Coronary artery (tissue), 2 donors: ENCODE measurements at regions not wholly inside any gene's neighbourhood (a gene's known extent, or its start where the extent isn't known, plus 50 kb on each side); places are given as distances from the start of the nearest gene placed in this dataset.
"Not testable (repeated sequence)": the region's sequence is repeated elsewhere in the genome, so short reads cannot be mapped to it uniquely, and the experiment has no call there.

Source experiments
- DNase-seq: peaks from one replicate; pipeline ENCODE4 v3.0.0-alpha.2; 2017; ENCODE audit warnings: low spot score
- H3K27ac ChIP-seq, 2 donors: fragments of 200-600 bp; sonication (generic); one replicate each; pipeline ENCODE4 v1.5.1; 2016 to 2019
- H3K4me3 ChIP-seq: fragments of 200-600 bp; sonication (generic); 2 replicates; pipeline ENCODE4 v1.5.1; 2016; ENCODE audit warnings: mild to moderate bottlenecking, moderate library complexity
- TF ChIP-seq, protein P1 (sequence below): fragments of 200-600 bp; sonication (generic); IDR thresholded peaks from one replicate; pipeline ENCODE4 v1.5.1; 2019; ENCODE audit warnings: antibody characterized with exemption

DNA sequence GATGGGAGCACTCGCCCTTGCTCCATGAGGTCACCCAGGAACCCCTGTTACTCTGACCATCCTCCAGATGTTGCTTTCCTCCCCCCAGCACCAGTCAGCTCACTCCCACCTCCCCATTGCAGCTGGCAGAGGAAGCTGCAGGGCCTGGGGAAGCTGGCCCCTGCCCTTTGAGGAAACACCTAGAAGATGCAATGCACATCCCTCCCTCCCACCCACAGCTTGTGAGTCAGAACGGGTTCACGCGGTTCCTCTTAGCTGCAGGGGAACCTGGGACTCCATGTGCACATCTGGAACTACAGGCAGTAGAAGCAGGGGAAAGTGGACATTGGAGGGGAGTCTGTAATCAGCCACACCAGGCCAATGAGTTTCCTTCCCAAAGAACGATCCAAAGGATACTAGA, 96.9 kb downstream of the KATNIP start:
- H3K4me3 ChIP-seq, result no peak overlapping the region
- TF ChIP-seq, protein P1, sequence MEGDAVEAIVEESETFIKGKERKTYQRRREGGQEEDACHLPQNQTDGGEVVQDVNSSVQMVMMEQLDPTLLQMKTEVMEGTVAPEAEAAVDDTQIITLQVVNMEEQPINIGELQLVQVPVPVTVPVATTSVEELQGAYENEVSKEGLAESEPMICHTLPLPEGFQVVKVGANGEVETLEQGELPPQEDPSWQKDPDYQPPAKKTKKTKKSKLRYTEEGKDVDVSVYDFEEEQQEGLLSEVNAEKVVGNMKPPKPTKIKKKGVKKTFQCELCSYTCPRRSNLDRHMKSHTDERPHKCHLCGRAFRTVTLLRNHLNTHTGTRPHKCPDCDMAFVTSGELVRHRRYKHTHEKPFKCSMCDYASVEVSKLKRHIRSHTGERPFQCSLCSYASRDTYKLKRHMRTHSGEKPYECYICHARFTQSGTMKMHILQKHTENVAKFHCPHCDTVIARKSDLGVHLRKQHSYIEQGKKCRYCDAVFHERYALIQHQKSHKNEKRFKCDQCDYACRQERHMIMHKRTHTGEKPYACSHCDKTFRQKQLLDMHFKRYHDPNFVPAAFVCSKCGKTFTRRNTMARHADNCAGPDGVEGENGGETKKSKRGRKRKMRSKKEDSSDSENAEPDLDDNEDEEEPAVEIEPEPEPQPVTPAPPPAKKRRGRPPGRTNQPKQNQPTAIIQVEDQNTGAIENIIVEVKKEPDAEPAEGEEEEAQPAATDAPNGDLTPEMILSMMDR, result no peak
- DNase-seq, result no peak

DNA sequence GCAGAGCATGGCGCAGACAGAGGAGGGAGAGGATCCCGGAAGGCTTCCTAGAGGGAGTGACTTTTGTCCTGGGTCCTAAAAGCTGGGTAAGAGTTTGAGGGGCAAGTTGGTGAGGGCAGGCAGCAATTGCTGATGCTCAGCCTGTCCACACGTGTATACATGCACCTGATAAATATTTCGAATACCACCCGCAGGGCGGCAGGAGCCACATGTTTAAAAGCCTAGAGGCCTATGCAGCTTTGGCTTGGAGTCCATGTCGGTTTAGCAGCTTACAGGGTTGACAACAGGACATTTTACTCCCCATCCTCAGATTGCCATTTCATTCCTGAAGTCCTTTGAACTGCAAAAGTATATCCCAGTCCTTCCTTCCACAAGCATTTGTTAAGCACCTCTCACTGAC, 99.1 kb downstream of the KATNIP start:
- H3K27ac ChIP-seq, result no peak overlapping the region
- TF ChIP-seq, protein P1, result no peak
- no peak overlapping the region for H3K4me3 ChIP-seq
- no peak for DNase-seq

More for the DNA sequence above, 96.9 kb downstream of the KATNIP start:
- no peak overlapping the region for H3K27ac ChIP-seq

DNA sequence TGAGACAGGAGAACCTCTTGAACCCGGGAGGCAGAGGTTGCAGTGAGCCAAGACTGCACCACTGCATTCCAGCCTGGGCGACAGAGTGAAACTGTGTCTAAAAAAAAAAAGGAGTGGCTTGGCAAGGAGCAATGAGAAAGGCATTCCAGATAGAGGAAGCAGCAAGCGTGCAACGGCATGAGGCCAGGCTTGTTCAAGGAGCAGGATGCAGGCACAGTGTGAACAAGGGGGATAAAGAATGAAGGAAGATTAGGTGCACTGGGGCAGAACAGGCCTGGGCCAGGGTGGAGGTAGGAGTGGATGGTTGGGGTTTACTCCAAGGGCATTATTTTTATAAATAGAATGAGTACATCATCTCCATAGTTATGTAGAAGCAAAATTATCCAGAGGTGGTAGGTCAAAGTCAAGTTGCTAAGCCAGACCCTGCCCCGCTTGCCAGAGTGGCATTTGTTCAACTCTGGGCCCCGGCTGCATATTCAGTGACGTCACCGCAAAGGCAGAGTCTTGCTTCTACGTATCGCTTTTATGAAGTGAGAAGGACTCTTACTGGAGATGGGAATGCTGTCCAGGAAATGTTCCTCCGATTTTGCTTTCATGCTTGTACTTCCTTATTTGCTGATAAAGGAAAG, 100.2 kb downstream of the KATNIP start:
- H3K27ac ChIP-seq, result no peak overlapping the region
- DNase-seq, result no peak
- H3K4me3 ChIP-seq, result no peak overlapping the region
- TF ChIP-seq, protein P1, result no peak

DNA sequence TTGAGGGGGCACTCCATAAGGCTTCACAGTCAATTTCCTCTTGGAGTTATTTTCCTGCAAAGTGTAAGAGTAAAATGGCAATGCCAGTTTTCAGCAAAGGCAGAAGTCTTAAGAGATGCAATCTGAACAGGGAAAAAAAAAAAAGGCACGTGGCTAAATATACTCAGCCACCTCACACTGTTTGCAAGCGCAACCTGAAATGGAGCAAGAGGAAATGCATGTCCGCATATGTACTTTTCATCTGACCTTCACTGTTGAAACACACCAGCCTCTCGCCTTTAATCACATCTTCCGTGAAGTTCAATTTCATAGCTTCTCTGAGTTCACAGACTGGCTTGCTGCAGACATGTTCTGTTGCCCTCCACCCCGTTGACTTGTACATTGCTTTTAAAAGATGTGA, 101.4 kb downstream of the KATNIP start:
- TF ChIP-seq, protein P1, result no peak
- H3K27ac ChIP-seq, result no peak overlapping the region
- no peak for DNase-seq
- H3K4me3 ChIP-seq, result no peak overlapping the region

DNA sequence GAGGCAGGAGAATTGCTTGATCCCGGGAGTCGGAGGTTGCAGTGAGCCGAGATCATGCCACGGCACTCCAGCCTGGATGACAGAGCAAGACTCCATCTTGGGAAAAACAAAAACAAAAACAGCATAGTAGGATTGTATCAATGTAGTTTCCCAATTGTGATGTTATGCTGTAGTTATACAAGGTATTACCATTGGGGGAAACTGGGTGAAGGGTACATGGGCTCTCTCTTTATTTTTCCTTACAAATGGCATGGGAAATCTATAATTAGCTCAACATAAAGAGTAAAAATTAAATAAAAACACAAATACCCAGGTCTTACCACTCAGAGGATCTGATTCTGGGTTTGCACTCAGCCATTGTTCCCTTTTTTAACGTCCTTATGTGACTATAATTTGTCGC, 107.9 kb downstream of the KATNIP start:
- Histone ChIP-seq H3K27ac (no peak overlapping the region), H3K4me3 (no peak overlapping the region)
- TF ChIP-seq, protein P1, result no peak
- DNase-seq, result no peak

DNA sequence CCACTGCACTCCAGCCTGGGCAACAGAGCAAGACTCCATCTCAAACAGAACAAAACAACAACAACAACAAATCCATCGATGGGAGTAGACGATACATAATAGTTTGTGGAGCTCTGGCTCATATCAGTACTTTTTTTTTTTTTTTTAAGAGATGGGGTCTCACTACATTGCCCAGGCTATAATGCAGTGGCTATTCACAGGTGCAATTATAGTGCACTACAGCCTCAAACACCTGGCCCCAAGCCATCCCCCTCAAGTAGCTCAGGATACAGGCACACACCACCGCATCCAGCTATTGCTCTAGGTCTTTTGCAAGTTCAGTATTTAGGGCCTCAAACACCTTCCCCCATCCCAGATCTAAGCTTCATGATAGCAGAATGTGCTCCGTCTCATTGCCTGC, 110.6 kb downstream of the KATNIP start:
- no peak for DNase-seq
- H3K4me3 ChIP-seq, result no peak overlapping the region
- TF ChIP-seq, protein P1, result no peak
- no peak overlapping the region for H3K27ac ChIP-seq

DNA sequence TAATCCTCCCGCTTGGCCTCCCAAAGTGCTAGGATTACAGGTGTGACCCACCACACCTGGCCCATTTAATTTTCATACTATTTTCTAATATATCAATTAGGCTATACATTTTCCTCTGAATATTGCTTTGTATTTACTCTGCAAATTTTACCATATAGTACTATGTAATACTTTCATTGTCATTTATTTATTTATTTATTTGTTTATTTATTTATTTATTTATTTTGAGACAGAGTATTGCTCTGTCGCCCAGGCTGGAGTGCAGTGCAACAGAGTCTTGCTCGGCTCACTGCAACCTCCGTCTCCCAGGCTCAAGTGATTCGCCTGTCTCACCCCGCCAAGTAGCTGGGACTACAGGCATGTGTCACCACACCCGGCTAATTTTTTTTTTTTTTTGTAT, 113.3 kb downstream of the KATNIP start:
- H3K4me3 ChIP-seq, H3K27ac ChIP-seq, DNase-seq: not testable (repeated sequence)
